HK-2 (cell line): ENCODE measurements at regions not wholly inside any gene's neighbourhood (a gene's known extent, or its start where the extent isn't known, plus 50 kb on each side); places are given as distances from the start of the nearest gene placed in this dataset.

Experiments used
- DNase-seq: peaks from one replicate; pipeline ENCODE4 v3.0.0-alpha.2; 2018; ENCODE audit not compliant: unreplicated experiment

DNA sequence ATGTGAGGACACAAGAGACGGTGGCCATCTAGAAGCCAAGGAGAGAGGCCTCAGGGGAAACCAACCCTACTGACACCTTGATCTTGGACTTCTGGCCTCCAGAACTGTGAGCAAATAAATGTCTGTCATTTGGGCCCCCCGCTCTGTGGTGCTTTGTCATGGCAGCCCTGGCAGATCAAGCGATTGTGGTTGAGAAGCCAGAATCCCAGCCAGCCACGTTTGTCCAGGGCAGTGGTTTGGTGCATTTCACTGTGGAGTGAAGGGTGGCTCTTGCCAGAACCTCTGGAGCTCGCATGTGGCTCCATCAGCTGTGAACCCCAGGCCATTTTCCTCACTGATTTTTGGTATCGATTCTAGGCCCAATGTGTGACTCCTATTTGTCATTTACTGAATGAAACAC is 404.9 kb downstream of the BCL11B start:
- no peak for DNase-seq

DNA sequence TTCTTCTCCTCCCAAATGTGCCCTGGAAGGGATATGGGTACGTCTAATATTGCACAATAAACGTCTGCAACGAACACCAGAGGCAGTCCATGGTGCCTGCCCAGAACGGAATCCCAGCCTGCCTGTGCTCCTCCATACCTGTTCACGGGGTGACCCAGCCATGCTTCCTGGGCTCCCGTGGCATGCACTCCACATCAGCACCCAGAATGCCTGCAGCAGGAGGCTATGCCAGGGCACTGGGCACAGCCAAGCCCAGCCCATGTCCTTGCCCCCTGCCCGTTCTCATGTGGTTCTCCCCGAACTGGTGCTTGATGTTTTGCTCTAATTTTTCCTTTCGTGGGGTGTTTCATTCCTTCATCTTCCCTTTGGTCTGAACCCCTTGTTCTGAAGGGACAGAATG is 404.3 kb downstream of the BCL11B start:
- no peak for DNase-seq

DNA sequence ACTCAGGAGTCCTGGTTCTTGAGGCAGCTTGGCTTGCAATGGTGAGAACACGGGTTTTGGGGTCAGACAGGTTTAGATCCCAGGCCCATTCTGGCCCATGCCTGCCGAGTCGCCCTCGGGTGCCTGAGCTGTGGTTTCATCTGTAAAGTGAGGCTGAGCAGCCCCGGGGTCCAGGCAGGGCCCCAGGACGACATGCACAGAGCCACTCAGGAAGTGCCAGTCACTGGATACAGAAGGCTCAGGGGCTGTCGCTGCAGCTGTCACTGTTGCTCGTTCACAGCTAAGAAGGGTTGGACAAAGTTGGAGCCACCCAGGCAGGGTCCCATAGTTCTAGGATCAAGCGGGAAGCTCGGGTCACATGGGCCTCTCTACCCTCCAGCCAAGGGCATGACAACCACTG is 403.1 kb downstream of the BCL11B start:
- DNase-seq = no peak

DNA sequence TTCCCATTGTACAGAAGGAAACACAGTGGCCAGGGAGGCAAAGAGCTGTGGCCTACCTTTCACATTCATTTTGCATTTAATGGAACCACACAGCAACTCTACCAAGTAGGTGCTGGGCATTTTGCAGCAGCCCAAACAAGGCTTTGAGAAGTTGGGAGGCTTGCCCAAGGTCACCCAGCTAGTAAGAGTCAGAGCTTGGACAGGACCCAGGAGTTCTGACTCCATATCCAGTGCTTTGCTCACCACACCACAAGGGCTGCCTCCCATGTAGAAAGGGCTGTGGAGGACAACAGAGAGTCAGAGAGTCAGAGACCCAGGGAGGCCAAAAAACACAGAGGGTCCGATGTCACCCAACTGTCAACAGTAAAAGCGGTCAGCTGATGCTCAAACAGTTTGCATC is 400.2 kb downstream of the BCL11B start:
- no peak for DNase-seq

DNA sequence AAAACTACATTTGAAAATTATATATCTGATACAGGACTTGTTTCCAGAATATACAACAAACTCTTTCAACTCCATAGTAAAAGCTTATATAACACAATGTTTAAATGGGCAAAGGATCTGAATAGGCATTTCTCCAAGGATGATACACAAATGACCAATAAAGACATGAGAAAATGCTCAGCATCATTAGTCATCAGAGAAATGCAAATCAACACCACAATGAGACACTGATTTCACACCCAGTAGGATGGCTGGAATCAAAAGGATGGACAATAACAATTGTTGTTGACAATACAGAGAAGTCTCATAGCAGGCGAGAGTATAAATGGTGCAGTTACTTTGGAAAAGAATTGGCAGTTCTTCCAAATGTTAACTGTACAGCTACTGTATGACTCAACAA is 394.9 kb downstream of the BCL11B start:
- no peak for DNase-seq

DNA sequence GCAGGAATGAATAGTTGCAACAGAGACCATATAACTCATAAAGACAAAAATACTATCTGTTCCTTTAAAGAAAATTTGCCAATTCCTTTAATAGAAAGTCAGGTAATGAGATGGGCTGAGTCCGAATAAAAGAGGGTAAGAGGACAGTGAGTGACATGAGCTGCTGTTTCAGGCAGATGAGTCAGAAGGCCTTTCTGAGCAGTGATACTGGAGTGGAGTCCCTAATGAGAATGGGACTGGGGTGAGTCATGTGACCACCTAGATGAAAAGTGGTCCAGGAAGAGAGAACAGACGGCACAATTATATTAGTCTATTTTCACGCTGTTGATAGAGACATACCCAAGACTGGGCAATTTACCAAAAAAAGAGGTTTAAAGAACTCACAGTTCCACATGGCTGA is 393.7 kb downstream of the BCL11B start:
- no peak for DNase-seq

DNA sequence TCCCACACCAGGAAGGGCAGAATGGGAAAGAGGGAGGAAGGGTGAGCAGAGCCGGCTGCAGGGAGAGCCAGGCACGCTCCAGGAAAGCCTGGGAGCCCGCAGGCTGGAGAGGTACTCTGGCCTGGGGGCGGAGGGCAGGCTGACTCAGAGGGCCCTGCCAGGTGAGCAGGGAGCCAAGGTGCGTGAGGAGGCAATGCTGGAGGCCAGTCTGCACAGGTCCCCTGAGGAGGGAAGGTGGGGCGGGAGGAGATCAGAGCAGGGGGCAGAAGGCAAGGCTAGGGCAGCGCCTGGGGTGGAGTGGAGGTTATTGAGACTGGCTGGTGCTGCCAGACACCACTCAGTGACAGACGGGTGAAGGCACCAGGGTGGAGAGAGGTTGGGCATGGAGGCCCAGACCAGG is 385.0 kb downstream of the BCL11B start:
- DNase-seq = no peak

DNA sequence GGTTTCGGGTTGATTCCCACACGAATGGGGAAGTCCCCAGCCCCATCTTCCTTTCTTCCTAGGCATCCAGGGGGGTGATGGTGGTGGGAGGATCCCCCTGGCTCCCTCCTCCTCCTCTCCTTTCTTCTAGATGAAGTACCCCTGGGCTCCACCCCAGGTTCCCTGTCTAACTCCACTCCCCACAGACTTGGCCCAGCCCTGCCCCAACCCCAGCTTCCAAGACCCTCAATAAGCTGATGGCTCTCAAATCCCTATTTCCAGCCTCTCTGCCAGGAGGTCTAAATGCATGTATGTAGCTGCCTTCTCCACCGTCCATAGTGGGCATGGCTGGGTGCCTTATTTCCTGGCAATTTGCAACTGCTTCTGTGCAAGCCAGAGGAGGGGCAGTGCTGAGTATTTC is 383.7 kb downstream of the BCL11B start:
- no peak for DNase-seq

DNA sequence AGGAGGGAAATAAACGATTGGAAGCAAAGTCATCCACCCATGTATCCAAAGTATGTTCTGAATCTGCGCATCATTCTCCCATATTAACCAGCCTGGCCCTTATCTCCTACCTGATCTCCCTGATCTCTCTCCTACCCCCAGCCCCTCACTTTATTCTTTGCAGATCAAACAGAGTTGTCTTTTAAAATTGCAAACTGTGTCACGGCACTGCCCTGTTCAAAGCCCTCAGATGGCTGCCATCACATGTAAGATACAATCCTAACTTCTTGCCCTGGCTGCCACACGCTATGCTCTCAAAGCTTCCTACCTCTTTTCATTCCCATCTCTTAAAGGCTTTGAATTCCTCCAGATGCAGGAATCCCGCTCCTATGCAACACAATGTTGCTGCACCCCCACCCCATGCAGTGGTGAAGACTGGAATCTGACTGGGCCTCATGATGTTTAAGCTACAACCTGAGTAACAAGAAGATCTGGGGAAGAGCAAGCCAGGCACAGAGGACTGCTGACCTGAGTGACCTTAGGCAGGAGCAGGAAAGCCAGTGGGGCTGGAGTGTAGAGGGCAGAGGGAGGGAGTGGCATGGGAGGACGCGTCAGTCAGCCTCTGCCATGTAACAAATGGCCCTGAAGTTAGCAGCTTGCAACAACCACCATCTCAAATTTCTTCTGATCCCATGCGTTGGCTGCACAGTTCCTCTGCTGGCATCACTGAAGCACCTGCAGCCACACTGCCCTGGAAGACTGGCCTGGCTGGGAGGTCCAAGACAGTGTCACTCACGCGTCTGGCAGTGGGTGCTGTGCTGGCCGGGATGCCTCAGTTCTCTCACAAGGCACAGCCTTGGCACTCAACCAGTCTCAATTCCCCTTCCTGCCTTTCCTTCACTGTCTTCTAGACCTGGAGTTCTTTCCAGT is 382.8 kb downstream of the BCL11B start:
- DNase-seq = no peak

DNA sequence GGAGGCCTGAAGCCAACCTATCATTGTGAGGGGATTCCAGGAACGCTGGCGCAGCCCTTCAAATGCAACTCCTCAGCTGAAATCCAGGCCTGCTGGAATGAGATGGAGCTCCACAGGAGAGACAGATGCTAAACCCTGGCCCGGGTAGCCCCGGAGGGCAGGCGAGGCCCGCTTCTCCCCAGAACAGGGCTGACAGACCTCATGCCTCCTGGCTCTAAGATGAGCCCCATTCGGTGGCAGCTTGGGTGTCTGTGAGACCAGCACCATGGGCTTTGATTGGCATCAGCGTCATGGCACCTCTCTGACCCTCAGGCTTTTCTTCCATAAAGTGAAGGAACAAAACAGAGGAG is 382.2 kb downstream of the BCL11B start:
- DNase-seq = no peak

DNA sequence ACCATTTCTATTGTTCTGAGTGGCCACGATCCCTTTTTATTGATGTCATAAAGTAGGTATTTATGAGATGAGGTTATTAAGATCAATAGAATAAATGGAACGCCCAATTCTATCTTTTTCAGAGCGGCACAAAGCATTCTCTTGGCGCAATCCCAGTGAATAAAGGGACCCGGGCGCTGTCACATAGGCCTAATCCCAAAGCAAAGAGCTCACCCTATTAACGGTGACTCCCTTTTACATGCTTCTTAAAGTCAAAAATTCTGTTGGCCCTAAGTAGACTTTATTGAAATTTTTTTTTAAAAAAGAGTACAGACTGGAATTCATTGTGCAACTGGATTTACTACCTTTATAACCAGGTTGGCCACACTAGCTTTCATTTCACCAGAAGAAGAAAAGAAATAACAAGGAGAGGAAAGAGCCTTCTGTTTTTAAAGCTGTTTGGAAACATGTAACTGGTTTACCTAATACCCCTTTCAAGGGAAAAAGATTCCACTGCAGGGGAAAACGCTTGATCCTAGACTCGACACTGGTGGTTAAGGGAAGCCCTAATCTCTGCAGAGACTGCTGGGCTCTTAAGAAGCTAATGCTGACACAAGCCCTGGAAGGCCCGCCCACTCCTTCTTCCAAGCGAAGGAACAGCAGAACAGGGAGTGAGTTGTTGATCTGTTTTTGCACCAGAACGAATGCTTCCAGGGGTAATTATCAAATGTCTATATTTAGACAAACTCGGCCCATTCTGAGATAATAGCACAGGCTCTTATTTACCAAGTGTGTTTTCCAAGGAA is 381.2 kb downstream of the BCL11B start:
- no peak for DNase-seq

DNA sequence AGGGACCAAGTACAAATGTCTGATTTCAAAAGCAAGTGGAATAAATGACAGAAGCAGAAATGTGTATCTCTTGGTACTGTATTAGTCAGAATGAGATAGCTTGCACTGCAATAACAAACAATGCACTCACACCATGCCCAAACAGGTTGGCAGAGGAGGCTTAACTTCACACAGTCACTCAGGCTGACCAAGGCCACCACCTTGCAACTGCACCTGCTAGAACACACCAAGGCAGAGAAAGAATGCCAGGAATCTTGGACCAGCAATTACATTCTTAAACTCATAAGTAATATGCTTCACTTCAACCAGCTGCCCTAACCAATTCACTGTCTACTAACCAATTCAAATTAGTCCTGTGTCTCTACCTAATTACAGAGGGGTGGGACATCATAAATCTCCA is 378.3 kb downstream of the BCL11B start:
- DNase-seq = no peak

DNA sequence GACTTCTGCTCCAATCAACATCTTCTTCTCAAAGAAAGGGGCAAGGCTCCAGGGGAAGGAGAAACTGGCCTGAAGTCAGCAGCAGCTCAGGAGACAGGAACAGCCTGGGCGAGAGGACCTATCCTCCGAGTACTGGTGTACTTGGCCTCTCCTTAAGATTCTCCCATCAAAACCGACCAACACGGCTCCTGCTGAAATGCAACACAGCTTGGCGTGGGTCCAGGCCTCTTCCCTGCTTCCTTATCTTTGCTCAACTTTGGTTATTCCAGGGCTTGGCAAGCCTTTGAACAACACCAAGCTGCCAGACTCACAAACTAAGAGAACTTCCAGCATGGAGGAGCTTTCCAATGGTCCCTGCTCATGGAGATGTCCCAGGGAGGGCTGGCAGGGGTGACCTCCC is 377.4 kb downstream of the BCL11B start:
- DNase-seq = no peak

DNA sequence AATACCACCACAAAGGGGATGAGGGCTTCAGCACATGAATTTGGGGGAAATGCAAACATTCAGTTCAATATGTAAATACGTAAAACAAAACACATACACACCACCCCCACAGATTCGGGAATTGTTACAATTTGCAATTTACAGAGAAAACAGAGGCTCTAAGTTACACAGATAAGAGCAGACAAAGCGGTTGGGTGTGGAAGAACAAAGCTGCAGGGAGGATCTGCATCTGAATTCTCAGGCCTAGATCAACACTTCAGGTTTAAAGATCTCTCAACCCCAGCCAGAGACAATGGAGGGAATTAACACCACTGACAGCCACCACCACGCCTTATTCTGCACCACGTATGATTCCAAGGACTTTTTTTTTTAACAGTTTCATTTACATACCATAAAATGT is 375.5 kb downstream of the BCL11B start:
- DNase-seq = no peak

DNA sequence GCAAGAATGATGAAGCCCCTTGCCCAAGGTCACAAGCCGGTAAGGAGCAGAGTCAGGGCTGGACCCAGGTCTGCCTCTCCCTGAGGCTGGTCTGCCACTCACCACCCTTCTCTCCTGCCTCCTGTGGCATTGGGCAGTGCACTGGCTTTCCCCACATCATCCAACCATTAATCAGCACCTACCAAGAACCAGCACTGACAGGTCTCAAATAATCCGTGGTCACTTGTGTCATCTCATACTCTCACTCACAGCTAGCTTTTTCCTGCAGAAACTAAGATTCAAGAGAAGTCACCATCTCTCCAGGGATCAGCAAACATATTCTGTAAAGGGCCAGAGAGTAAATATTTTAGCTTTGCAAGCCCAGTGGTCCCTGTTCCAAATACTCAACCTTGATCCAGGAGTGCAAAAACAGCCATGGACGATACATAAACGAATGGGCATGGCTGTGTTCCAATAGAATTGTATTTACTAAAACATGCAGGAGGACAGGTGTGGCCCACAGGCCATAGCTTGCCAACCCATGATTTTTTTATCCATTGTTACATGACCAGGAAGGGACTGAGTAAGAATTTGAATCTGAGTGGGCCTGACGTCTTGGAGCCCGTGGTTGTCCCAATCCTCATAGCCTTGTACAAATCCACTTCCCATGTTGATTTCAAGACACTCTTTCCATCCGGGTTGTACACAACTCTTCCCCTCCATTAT is 374.2 kb downstream of the BCL11B start:
- DNase-seq = no peak

DNA sequence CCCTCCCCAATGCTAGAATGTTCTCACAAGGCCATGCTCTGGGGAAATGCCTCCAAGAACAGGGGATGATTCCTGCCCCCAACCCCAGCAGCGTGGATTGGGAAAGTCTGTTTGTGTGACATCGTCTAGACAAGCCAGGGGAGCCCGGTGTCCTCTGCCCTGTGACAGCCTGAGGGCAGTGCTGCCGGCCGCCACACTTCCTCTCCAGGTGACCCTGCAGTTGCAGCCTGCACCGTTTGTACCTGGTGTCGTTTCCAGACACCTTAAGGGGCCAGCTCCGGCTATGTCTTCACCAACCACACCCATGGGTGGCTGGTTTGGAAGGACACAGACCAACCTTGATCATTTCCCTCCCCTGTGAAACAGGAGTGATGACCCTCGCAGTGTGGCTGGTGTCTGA is 372.6 kb downstream of the BCL11B start:
- no peak for DNase-seq

DNA sequence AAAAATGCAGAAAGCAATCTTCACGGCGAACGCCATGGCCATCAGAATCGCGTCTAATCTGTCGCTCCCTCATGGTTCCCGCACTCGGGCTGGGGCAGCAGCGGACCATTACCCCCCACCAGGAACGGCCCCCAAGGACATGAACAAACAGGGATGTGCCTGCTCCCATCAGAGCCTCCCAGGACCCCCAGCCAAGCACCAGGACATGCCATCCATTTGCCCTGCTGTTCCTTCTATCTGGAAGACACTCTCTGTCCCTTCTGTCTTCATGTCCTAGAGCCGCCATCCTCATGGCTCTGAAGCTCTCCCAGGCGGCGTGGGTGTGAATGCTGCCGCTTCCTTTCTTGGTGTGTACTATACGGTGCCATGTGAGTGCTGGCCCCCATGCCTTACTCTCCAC is 371.8 kb downstream of the BCL11B start:
- DNase-seq = no peak

DNA sequence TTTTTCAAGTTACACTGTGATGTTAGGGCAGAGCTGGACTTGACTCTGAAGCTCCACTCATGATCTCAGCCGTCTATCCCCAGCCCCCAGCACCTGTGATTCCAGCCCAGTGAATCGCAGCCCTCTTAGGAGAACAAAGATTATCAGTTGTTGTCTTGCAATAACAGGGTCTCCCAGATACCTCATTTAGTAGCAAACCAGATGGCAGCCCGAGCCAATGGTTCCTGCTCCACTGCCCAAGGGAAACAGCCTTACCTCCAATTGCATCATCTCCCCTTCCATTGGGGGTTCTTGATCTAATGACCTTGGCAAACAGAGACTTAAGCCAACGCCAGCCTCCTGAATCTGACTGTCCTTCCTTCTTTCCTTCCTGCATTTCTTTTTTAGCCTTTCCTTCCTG is 371.2 kb downstream of the BCL11B start:
- no peak for DNase-seq

DNA sequence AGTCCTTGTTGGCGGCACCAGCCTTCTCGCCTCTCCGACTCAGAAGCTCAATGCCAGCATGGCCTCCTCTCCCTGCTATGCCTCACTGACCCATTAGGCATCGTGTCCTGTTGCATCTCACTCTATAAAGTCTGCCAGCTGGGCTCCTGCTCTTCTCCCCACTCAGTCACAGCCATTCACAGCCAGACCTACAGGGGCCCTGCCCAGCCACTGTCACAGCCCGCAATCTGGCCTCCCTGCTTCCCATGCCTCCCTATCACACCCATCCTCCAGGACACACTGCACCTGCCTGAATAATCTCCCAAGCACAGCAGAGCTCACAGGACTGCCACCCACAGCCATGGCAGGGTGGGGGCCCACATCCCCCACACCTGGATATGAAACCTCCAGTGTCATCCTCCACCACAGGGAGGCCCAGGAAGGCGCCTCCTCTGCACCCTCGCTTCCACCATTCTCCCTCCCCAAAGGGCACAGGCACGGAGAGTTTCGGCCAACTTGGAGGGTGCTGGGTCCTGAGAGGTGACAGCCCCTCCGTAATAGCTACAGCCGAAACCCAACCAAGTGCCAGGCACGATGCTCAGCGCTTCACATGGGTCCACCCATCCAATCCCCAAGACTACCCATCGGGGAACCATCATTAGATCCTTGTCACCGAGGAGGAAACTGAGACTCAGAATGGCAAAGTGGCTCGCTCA is 370.3 kb downstream of the BCL11B start:
- DNase-seq = no peak

DNA sequence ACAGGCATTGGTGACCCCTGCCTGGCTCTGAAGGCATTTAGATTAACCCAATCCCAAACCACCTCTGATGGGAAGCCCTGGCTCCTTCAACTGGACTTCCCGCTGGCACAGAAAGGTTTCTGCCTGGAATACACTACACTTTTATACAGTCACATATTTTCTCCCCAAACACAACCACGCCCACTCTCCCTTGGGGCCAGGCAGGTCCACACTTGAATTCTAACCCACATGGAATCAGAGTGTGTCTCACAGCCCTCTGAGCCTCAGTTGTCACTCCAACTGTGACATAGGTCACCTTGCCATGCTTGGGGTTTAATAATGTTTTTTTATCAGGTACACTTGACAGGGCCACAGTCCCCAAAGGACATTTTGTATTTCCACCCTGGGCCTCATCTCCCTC is 368.6 kb downstream of the BCL11B start:
- no peak for DNase-seq

DNA sequence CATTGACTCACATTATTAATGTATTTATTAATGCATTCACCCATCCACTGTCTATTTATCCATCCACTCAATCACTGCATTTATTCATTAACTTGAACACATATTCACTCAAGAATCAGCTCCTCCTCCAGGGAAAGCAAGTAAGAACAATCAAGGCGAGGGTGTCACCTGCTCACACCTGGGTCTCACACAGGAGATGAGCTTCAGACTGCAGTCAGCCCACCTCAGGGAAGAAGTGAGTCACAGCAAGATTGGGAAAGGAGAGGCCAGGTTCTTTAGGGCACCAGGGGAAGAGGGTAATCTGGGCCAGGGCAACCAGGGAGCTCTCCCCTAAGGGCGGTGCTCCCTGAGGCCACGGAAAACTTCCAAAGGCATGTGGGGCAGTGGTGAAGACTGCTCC is 367.3 kb downstream of the BCL11B start:
- DNase-seq = no peak
